Transverse colon (tissue), 4 donors: ENCODE measurements at regions not wholly inside any gene's neighbourhood (a gene's known extent, or its start where the extent isn't known, plus 50 kb on each side); places are given as distances from the start of the nearest gene placed in this dataset.

Experiments used
- DNase-seq: peaks from one replicate; pipeline ENCODE4 v3.0.0-alpha.2; 2019
- H3K27ac ChIP-seq, 4 donors: fragments of 200-600 bp; sonication (generic); 2 replicates each; pipeline ENCODE4 v1.5.1; 2016 to 2018; ENCODE audit warnings: inconsistent platforms in 4 of 4
- H3K27me3 ChIP-seq: fragments of 200-600 bp; sonication (generic); 2 replicates; pipeline ENCODE4 v1.5.1; 2017; ENCODE audit warnings: inconsistent platforms
- H3K36me3 ChIP-seq, 4 donors: fragments of 200-600 bp; sonication (generic); 2 replicates each; pipeline ENCODE4 v1.5.1; 2017 to 2019; ENCODE audit warnings: inconsistent platforms in 4 of 4
- H3K4me1 ChIP-seq, 4 donors: fragments of 200-600 bp; sonication (generic); 2 replicates each; pipeline ENCODE4 v1.5.1; 2017 to 2020; ENCODE audit warnings: inconsistent platforms in 4 of 4
- H3K4me3 ChIP-seq, 4 donors: fragments of 200-600 bp; sonication (generic); 1 replicate in 1 of 4; 2 replicates in 3 of 4; pipeline versions ENCODE4 v1.5.1 to v1.6.1; 2017 to 2019; ENCODE audit warnings: inconsistent platforms in 4 of 4
- H3K9me3 ChIP-seq, 2 donors: fragments of 200-600 bp; sonication (generic); 2 replicates each; pipeline ENCODE4 v1.5.1; 2017 to 2019; ENCODE audit warnings: inconsistent platforms in 2 of 2
- EP300 ChIP-seq: sonication (generic); formaldehyde crosslinking; IDR thresholded peaks from one replicate; pipeline ENCODE4 v1.6.1; 2017; ENCODE audit warnings: antibody characterized with exemption, low read depth
- POLR2A ChIP-seq: fragments of 450-650 bp; IDR thresholded peaks from one replicate; pipeline ENCODE4 v1.6.1; 2016; ENCODE audit warnings: antibody characterized with exemption, mild to moderate bottlenecking, moderate library complexity
- POLR2AphosphoS5 ChIP-seq, 3 donors: sonication (generic); formaldehyde crosslinking; IDR thresholded peaks; one replicate each; pipeline ENCODE4 v1.6.1; 2016; ENCODE audit warnings: antibody characterized with exemption in 3 of 3
- WGBS, 2 donors: methylation state at CpG; one replicate each; pipeline ENCODE4 v1.1.5; 2018; ENCODE audit warnings: low coverage in 1 of 2; 5-methylcytosine and 5-hydroxymethylcytosine counted together
- in situ Hi-C, 4 donors: fragments of 200-750 bp; cut with MboI; loops; one replicate each; pipeline versions ENCODE4 v1.15.0 to v1.15.1; 2017; ENCODE audit warnings: low sequenced_read_pairs in 3 of 4, low pct_ligation_motif_present in 1 of 4, low pct_unique_long_range_greater_than_20kb in 1 of 4
- intact Hi-C: fragments of 100-400 bp; cut with DNase I; formaldehyde crosslinking; loops from one replicate; pipeline ENCODE4 v1.15.1; 2023; ENCODE audit warnings: low total_unique reads
- TF ChIP-seq, protein P1 (sequence below), 5 experiments: fragments of 200-600 bp in 3 of 5; fragments of 450-650 bp in 2 of 5; sonication (generic) in 3 of 5; IDR thresholded peaks; 1 replicate in 2 of 5; 2 replicates in 3 of 5; pipeline ENCODE4 v1.5.1; 2016 to 2017; ENCODE audit warnings: antibody characterized with exemption in 5 of 5, inconsistent platforms in 3 of 5, mild to moderate bottlenecking in 2 of 5, moderate library complexity in 1 of 5

DNA sequence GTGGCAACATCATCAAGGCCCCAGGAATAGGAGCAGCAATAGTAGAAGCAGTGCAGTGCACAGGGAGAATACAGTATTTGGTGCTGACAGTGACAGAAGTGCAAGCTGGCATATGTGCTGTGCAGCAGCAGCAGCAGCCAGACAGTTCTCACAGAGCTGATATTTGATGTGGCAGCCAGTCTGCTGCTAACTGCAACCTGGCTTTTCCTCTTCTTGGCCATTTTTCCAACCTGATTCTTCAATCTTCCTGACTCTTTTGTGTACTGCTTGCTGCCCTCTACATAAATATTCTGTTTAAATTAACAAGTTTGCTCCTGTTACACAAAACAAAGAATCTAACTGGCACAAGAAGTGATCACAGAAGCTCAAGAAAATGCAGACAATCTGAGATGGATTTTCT, 102.0 kb downstream of the CASP12 start:
- peaks cover 0 to 10% (median 0%) of the 10 kb centered on the region in 4 donors for H3K4me1 ChIP-seq
- intact Hi-C loops (no loop called here), in situ Hi-C loops (no loop called here)
- TF ChIP-seq POLR2AphosphoS5 (IDR thresholded peaks at IDR 0.05) (no peak), EP300 (no peak), POLR2A (no peak)
- TF ChIP-seq, protein P1, sequence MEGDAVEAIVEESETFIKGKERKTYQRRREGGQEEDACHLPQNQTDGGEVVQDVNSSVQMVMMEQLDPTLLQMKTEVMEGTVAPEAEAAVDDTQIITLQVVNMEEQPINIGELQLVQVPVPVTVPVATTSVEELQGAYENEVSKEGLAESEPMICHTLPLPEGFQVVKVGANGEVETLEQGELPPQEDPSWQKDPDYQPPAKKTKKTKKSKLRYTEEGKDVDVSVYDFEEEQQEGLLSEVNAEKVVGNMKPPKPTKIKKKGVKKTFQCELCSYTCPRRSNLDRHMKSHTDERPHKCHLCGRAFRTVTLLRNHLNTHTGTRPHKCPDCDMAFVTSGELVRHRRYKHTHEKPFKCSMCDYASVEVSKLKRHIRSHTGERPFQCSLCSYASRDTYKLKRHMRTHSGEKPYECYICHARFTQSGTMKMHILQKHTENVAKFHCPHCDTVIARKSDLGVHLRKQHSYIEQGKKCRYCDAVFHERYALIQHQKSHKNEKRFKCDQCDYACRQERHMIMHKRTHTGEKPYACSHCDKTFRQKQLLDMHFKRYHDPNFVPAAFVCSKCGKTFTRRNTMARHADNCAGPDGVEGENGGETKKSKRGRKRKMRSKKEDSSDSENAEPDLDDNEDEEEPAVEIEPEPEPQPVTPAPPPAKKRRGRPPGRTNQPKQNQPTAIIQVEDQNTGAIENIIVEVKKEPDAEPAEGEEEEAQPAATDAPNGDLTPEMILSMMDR (IDR thresholded peaks at IDR 0.05) = no peak
- no peaks in the 10 kb centered on the region for H3K36me3 ChIP-seq
- H3K4me3 ChIP-seq = no peak overlapping the region
- no peaks in the 10 kb centered on the region for H3K27me3 ChIP-seq
- no peaks in the 10 kb centered on the region for H3K9me3 ChIP-seq
- no peak for DNase-seq
- no peak overlapping the region for H3K27ac ChIP-seq

GRCh38 chr11:104795501-104796213, 102.6 kb downstream of the CASP12 start:
- Histone ChIP-seq H3K27ac (no peak overlapping the region), H3K4me1 (peaks cover 0 to 10% (median 0%) of the 10 kb centered on the region in 4 donors), H3K9me3 (no peaks in the 10 kb centered on the region), H3K27me3 (no peaks in the 10 kb centered on the region), H3K36me3 (no peaks in the 10 kb centered on the region), H3K4me3 (no peak overlapping the region)
- in situ Hi-C loops = no loop called here
- DNase-seq = no peak
- WGBS, 2 donors = 91 to 93% methylated on average over 5 of the region's 5 CpGs
- intact Hi-C loops = no loop called here
- TF ChIP-seq POLR2A = no peak
- no peak for TF ChIP-seq EP300
- TF ChIP-seq, protein P1 (IDR thresholded peaks at IDR 0.05) = no peak
- TF ChIP-seq POLR2AphosphoS5 (IDR thresholded peaks at IDR 0.05) = no peak

- no peaks in the 10 kb centered on the region for H3K9me3 ChIP-seq
- TF ChIP-seq, protein P1 (IDR thresholded peaks at IDR 0.05) = no peak
- TF ChIP-seq EP300 (no peak), POLR2A (no peak), POLR2AphosphoS5 (IDR thresholded peaks at IDR 0.05) (no peak)
- no peak for DNase-seq
- in situ Hi-C loops (no loop called here), intact Hi-C loops (no loop called here)
- 60 to 63% methylated on average over 1 to 2 of the region's 2 CpGs for WGBS, 2 donors
- no peak overlapping the region for H3K27ac ChIP-seq
- H3K27me3 ChIP-seq = no peaks in the 10 kb centered on the region
- H3K36me3 ChIP-seq = no peaks in the 10 kb centered on the region
- no peaks in the 10 kb centered on the region for H3K4me1 ChIP-seq
- no peak overlapping the region for H3K4me3 ChIP-seq
Observed at GRCh38 chr11:104792861-104793260, 105.4 kb downstream of the CASP12 start.

GRCh38 chr11:104791896-104792295, 106.4 kb downstream of the CASP12 start:
- intact Hi-C loops (no loop called here), in situ Hi-C loops (no loop called here)
- Histone ChIP-seq H3K4me3 (no peak overlapping the region), H3K36me3 (no peaks in the 10 kb centered on the region), H3K9me3 (no peaks in the 10 kb centered on the region), H3K27me3 (no peaks in the 10 kb centered on the region), H3K4me1 (no peaks in the 10 kb centered on the region), H3K27ac (no peak overlapping the region)
- TF ChIP-seq, protein P1 (IDR thresholded peaks at IDR 0.05) = no peak
- TF ChIP-seq POLR2AphosphoS5 (IDR thresholded peaks at IDR 0.05) (no peak), EP300 (no peak), POLR2A (no peak)
- no peak for DNase-seq
- WGBS, 2 donors = 62% methylated on average over 2 of the region's 2 CpGs; no CpG with 5 or more reads in 1 of the 2 donors
